GM03348 (cell line): ENCODE measurements at regions not wholly inside any gene's neighbourhood (a gene's known extent, or its start where the extent isn't known, plus 50 kb on each side); places are given as distances from the start of the nearest gene placed in this dataset.

Experiments used
- DNase-seq: peaks from one replicate; pipeline ENCODE4 v3.0.0; 2012; ENCODE audit warnings: low spot score

- no peak for DNase-seq
Measured at GRCh38 chr22:49435596-49435995, 392.1 kb downstream of the BRD1 start.

- DNase-seq, result no peak
Measured at GRCh38 chr22:49433717-49434611, 393.7 kb downstream of the BRD1 start.

- no peak for DNase-seq
Measured at GRCh38 chr22:49432897-49433443, 394.7 kb downstream of the BRD1 start.

- no peak for DNase-seq
Measured at GRCh38 chr22:49432211-49432896, 395.3 kb downstream of the BRD1 start.

GRCh38 chr22:49431551-49431950 lies 396.1 kb downstream of the BRD1 start:
- DNase-seq, result no peak

GRCh38 chr22:49429066-49429465 lies 398.6 kb downstream of the BRD1 start:
- DNase-seq, result no peak

GRCh38 chr22:49427941-49428340 lies 399.7 kb downstream of the BRD1 start:
- DNase-seq, result no peak

- no peak for DNase-seq
Measured at GRCh38 chr22:49427341-49427740, 400.3 kb downstream of the BRD1 start.

- DNase-seq, result no peak
Measured at GRCh38 chr22:49426618-49427266, 400.9 kb downstream of the BRD1 start.

- DNase-seq, result no peak
Measured at GRCh38 chr22:49426098-49426497, 401.6 kb downstream of the BRD1 start.

- no peak for DNase-seq
Measured at GRCh38 chr22:49425356-49425755, 402.3 kb downstream of the BRD1 start.

GRCh38 chr22:49424893-49425270 lies 402.8 kb downstream of the BRD1 start:
- DNase-seq, result no peak

GRCh38 chr22:49423125-49423650 lies 404.5 kb downstream of the BRD1 start:
- DNase-seq, result no peak

- no peak for DNase-seq
Measured at GRCh38 chr22:49422701-49423100, 405.0 kb downstream of the BRD1 start.

GRCh38 chr22:49420651-49421050 lies 407.0 kb downstream of the BRD1 start:
- no peak for DNase-seq

GRCh38 chr22:49419661-49420060 lies 408.0 kb downstream of the BRD1 start:
- no peak for DNase-seq

- DNase-seq, result no peak
Measured at GRCh38 chr22:49418943-49419342, 408.7 kb downstream of the BRD1 start.

- DNase-seq, result no peak
Measured at GRCh38 chr22:49418341-49418894, 409.3 kb downstream of the BRD1 start.

GRCh38 chr22:49417833-49418232 lies 409.8 kb downstream of the BRD1 start:
- DNase-seq, result no peak

- DNase-seq, result no peak
Measured at GRCh38 chr22:49417326-49417725, 410.3 kb downstream of the BRD1 start.

GRCh38 chr22:49415151-49415951 lies 412.3 kb downstream of the BRD1 start:
- no peak for DNase-seq
